OCI-LY7 (cell line): ENCODE measurements at regions not wholly inside any gene's neighbourhood (a gene's known extent, or its start where the extent isn't known, plus 50 kb on each side); places are given as distances from the start of the nearest gene placed in this dataset.

ENCODE experiments used
- BruUV-seq: library from RNA; stranded (reverse); fragments of 400-500 nt; replicated peaks from 2 replicates; lab custom pipeline; 2021; lab: Mats Ljungman, UMichigan
- CTCF ChIA-PET: fragments of 300-600 bp; sonication (Branson Sonifier 250); formaldehyde crosslinking; loops from one replicate; lab custom pipeline; 2022; ENCODE audit warnings: antibody characterized with exemption; ENCODE audit not compliant: unreplicated experiment; lab: Charles Lee
- POLR2A ChIA-PET: fragments of 300-600 bp; sonication (Branson Sonifier 250); formaldehyde crosslinking; loops from one replicate; lab custom pipeline; 2022; ENCODE audit warnings: antibody characterized with exemption; lab: Charles Lee
- DNase-seq: peaks from one replicate; pipeline ENCODE4 v3.0.0-alpha.2; 2015; ENCODE audit warnings: low spot score
- H2AFZ ChIP-seq: fragments of 200-600 bp; sonication (generic), shearing (Covaris generic); 2 replicates; pipeline ENCODE4 v1.6.1; 2014; ENCODE audit warnings: mild to moderate bottlenecking, antibody characterized with exemption, low read length, moderate library complexity
- H3K27ac ChIP-seq: fragments of 200-600 bp; sonication (generic); 2 replicates; pipeline ENCODE4 v1.5.1; 2014; ENCODE audit warnings: mixed run types, low read depth, mild to moderate bottlenecking, moderate library complexity, low read length, inconsistent platforms; ENCODE audit not compliant: poor library complexity, severe bottlenecking
- H3K36me3 ChIP-seq: fragments of 200-600 bp; sonication (generic); 2 replicates; pipeline ENCODE4 v1.6.1; 2014; ENCODE audit warnings: mild to moderate bottlenecking, antibody characterized with exemption, low read length, moderate library complexity, mixed read lengths; ENCODE audit not compliant: insufficient read depth
- H3K4me1 ChIP-seq: fragments of 200-600 bp; sonication (generic); 2 replicates; pipeline ENCODE4 v1.5.1; 2014; ENCODE audit warnings: mild to moderate bottlenecking, low read length; ENCODE audit not compliant: insufficient read depth, poor library complexity, severe bottlenecking
- H3K4me2 ChIP-seq: fragments of 200-600 bp; sonication (generic); 2 replicates; pipeline ENCODE4 v1.6.1; 2014; ENCODE audit warnings: mild to moderate bottlenecking, low read length
- H3K4me3 ChIP-seq: fragments of 200-600 bp; sonication (generic); 2 replicates; pipeline ENCODE4 v1.5.1; 2014; ENCODE audit warnings: mild to moderate bottlenecking, low read depth, low read length; ENCODE audit not compliant: poor library complexity, severe bottlenecking
- H3K79me2 ChIP-seq: fragments of 200-600 bp; sonication (generic); 2 replicates; pipeline ENCODE4 v1.6.1; 2016; ENCODE audit warnings: low read depth, mild to moderate bottlenecking, low read length, moderate library complexity, mixed read lengths; ENCODE audit not compliant: insufficient read depth
- H3K9me2 ChIP-seq: fragments of 200-600 bp; sonication (generic); 2 replicates; pipeline ENCODE4 v1.6.1; 2016; ENCODE audit warnings: mild to moderate bottlenecking, low read length, mixed read lengths; ENCODE audit not compliant: insufficient read depth
- H3K9me3 ChIP-seq: fragments of 200-600 bp; sonication (generic); 2 replicates; pipeline ENCODE4 v1.6.1; 2014; ENCODE audit warnings: mild to moderate bottlenecking, mixed run types, low read length, mixed read lengths
- H4K20me1 ChIP-seq: fragments of 200-600 bp; sonication (generic); 2 replicates; pipeline ENCODE4 v1.6.1; 2014; ENCODE audit warnings: mild to moderate bottlenecking, antibody characterized with exemption, low read length, moderate library complexity, mixed read lengths; ENCODE audit not compliant: insufficient read depth
- CTCF ChIP-seq: fragments of 200-600 bp; sonication (generic); conservative IDR thresholded peaks from 2 replicates; pipeline ENCODE4 v1.5.1; 2014; ENCODE audit warnings: mild to moderate bottlenecking, antibody characterized with exemption, low read length, moderate library complexity, mixed read lengths
- EZH2phosphoT487 ChIP-seq: fragments of 200-600 bp; sonication (generic); IDR thresholded peaks from 2 replicates; pipeline ENCODE4 v1.6.1; 2018; ENCODE audit warnings: low read depth, borderline replicate concordance, mild to moderate bottlenecking, mixed run types, antibody characterized with exemption, low read length, moderate library complexity, mixed read lengths
- intact Hi-C: fragments of 100-400 bp; cut with micrococcal nuclease; formaldehyde crosslinking; loops from one replicate; pipeline ENCODE4 v1.10.0; 2022; ENCODE audit not compliant: unreplicated experiment

GRCh38 chr5:143494595-143494994 is 91.1 kb upstream of the NR3C1 start:
- Histone ChIP-seq H3K36me3 (no peaks in the 10 kb centered on the region), H3K9me2 (no peaks in the 10 kb centered on the region), H3K9me3 (no peaks in the 10 kb centered on the region), H3K4me3 (no peak overlapping the region), H4K20me1 (no peaks in the 10 kb centered on the region), H3K79me2 (no peaks in the 10 kb centered on the region), H3K27ac (no peak overlapping the region), H3K4me2 (no peak overlapping the region), H2AFZ (no peak overlapping the region), H3K4me1 (no peaks in the 10 kb centered on the region)
- CTCF ChIA-PET: no interaction called here
- BruUV-seq: no TSS peak
- TF ChIP-seq CTCF (no peak), EZH2phosphoT487 (no peak)
- intact Hi-C loops: no loop called here
- POLR2A ChIA-PET: interaction anchor here (1.0 to 1.5 kb wide), 2 partner anchors 12 to 67 kb away, joined by 3 read pairs; no protein-coding TSS in a partner anchor
- no peak for DNase-seq

GRCh38 chr5:143494162-143494561 is 90.7 kb upstream of the NR3C1 start:
- DNase-seq: no peak
- Histone ChIP-seq H3K9me2 (no peaks in the 10 kb centered on the region), H3K79me2 (no peaks in the 10 kb centered on the region), H2AFZ (no peak overlapping the region), H3K9me3 (no peaks in the 10 kb centered on the region), H3K4me1 (no peaks in the 10 kb centered on the region), H4K20me1 (no peaks in the 10 kb centered on the region), H3K27ac (no peak overlapping the region), H3K4me2 (no peak overlapping the region), H3K36me3 (no peaks in the 10 kb centered on the region), H3K4me3 (no peak overlapping the region)
- BruUV-seq: no TSS peak
- ChIA-PET CTCF (no interaction called here), POLR2A (no interaction called here)
- intact Hi-C loops: no loop called here
- TF ChIP-seq CTCF (no peak), EZH2phosphoT487 (no peak)

GRCh38 chr5:143492783-143493182 is 89.3 kb upstream of the NR3C1 start:
- Histone ChIP-seq H3K9me3 (no peaks in the 10 kb centered on the region), H3K4me3 (no peak overlapping the region), H3K27ac (no peak overlapping the region), H3K9me2 (no peaks in the 10 kb centered on the region), H3K36me3 (no peaks in the 10 kb centered on the region), H3K4me2 (no peak overlapping the region), H2AFZ (no peak overlapping the region), H3K4me1 (no peaks in the 10 kb centered on the region), H4K20me1 (no peaks in the 10 kb centered on the region), H3K79me2 (no peaks in the 10 kb centered on the region)
- BruUV-seq: no TSS peak
- TF ChIP-seq CTCF: no peak
- no peak for TF ChIP-seq EZH2phosphoT487
- ChIA-PET CTCF (no interaction called here), POLR2A (no interaction called here)
- DNase-seq: no peak
- intact Hi-C loops: no loop called here
